Neuron (in vitro differentiated cells): ENCODE measurements at regions not wholly inside any gene's neighbourhood (a gene's known extent, or its start where the extent isn't known, plus 50 kb on each side); places are given as distances from the start of the nearest gene placed in this dataset.
"Not testable (repeated sequence)": the region's sequence is repeated elsewhere in the genome, so short reads cannot be mapped to it uniquely, and the experiment has no call there.

Source experiments
- H2AFZ ChIP-seq: one replicate; pipeline ENCODE4 v1.6.1; 2013; ENCODE audit warnings: low read depth, mild to moderate bottlenecking, inconsistent platforms, low read length, moderate library complexity
- H3K27me3 ChIP-seq: one replicate; pipeline ENCODE4 v1.6.1; 2013; ENCODE audit warnings: low read length; ENCODE audit not compliant: insufficient read depth
- H3K36me3 ChIP-seq: one replicate; pipeline ENCODE4 v1.6.1; 2013; ENCODE audit warnings: low read length; ENCODE audit not compliant: insufficient read depth
- H3K4me1 ChIP-seq: one replicate; pipeline ENCODE4 v1.6.1; 2013; ENCODE audit warnings: low read length; ENCODE audit not compliant: insufficient read depth
- H3K4me3 ChIP-seq: 2 replicates; pipeline ENCODE4 v1.5.1; 2013; ENCODE audit warnings: mild to moderate bottlenecking, low read length, moderate library complexity
- H3K9me3 ChIP-seq: one replicate; pipeline ENCODE4 v1.6.1; 2013; ENCODE audit warnings: low read length

DNA sequence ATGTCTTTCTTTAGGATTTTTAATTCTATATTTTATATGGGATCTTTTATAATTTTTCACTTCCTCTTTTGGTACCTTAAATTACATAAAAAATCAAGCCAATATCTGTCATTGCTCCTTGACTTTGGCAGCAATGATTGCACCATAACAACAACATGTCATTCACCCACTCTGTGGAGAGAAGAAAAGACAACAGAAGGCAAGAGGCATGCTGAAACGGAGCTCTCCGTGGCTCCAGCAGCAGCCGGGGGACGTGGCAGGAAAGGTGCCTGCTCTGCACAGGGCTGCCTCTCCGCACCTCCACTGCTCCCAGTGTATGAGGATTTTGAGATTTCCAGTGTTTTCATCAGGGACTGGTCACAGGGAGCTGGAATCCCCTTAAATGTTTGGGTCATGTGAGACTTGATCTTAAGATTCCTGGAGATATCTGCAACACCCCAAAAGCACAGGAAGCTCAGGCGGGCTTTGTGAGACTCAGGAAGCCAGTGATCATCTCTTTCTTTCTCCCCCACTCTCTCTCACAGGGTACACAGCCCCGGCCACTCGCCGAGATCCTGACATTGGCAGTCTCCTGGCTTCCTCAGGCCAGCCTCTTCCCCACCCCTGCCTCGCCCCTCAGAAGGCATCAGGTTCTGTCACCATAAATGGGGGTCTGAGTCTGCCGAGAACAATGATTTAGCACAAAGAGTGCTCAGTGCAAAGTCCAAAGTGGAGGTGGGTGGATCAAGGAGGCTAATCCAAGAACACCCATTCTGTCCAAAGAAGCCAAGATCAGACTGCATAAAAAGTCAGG lies 74.6 kb downstream of the ACTL7B start:
- no peaks in the 10 kb centered on the region for H3K9me3 ChIP-seq
- no peak overlapping the region for H3K4me3 ChIP-seq
- no peaks in the 10 kb centered on the region for H3K4me1 ChIP-seq
- no peaks in the 10 kb centered on the region for H3K36me3 ChIP-seq
- H2AFZ ChIP-seq, result no peak overlapping the region
- H3K27me3 ChIP-seq, result no peaks in the 10 kb centered on the region

DNA sequence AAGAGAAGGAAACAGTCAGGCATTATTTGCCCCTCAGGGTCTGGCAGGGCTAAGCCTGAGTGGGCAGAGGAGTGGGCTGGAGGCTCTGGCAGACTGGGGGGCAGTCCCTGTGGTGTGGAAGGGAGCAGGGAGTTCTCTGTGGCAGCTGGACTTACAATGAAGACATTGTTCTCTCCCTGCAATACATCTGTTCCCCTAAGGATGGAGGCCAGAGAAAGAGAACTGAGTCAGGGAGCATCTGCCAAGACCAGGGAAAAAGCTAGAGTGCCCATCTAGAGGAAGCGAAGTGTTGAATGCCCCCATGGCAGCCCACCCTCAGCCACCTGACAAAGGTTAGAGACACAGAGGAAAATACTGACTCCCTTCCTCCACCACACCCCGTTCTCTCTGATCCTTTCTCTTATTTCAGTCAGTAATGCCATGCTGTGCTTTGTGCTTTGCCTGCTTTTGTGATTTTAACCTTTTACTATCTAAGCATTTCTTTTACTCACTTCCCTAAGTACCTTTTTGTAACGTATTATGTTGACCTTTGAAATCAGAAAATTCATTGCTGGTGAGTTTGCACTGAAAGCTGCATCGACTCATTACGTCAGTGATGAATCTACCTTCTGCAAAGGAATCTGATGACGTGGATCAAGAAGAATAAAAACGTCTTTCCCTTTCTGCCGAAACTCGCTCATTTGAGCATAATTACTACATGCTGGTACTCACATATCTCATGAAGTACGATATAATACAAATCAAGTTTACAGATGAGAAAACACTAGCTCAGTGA lies 76.0 kb downstream of the ACTL7B start:
- Histone ChIP-seq H3K9me3 (no peaks in the 10 kb centered on the region), H3K27me3 (no peaks in the 10 kb centered on the region), H2AFZ (no peak overlapping the region), H3K4me1 (no peaks in the 10 kb centered on the region), H3K4me3 (no peak overlapping the region), H3K36me3 (no peaks in the 10 kb centered on the region)

DNA sequence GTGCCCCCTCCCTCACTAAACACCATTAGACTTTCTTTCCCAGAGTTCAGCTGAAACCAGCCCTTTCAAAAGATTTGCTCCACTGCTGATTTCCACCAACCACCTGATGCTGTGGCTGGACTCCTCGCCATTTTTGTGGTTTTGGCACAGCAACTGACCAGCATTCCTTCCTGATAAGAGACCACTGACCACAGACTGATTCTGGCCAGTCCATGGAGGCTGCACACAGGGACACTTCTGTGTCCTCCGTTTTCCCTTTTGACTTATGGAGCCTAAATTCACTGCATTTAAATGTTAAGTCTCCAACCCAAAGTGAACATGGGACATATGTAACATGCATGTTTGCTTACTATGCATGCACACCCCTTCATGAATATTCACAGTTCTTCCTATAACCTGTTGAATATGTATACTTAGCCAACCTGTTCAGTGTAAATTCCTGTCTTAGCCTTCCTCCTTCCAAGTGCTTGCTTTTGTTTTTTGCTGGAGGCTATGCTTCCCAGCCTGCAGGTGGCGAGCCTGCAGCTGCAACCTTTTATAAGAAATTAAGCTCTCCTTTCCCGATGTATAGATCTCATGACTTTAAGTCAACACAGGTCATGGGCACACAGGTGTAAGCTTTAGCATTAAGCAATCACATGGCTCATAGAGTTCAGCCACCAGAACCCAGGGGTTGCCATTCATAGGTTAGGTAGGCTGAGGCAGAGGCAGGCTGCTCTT lies 78.7 kb downstream of the ACTL7B start:
- Histone ChIP-seq H3K9me3 (no peaks in the 10 kb centered on the region), H3K4me1 (no peaks in the 10 kb centered on the region), H3K36me3 (no peaks in the 10 kb centered on the region), H3K27me3 (no peaks in the 10 kb centered on the region), H2AFZ (no peak overlapping the region), H3K4me3 (no peak overlapping the region)

DNA sequence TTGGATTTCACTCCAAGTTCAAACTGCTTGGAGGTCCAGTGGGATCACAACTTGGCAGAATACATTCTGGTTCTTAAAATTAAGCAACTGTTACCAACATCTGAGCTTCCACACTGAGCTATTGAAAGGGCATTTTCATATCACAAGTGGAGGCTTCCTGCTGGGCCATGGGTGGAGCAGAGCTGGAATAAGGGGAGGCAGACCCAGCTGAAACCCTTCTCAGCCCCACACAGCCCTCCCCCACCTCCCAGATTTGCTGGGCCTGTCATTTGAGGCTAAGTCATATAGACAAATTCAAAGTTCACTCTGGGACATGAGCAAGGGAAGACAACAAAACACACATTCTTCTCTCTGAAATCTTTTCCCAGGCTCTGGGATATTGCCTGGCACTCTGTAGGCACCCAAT lies 79.9 kb downstream of the ACTL7B start:
- no peaks in the 10 kb centered on the region for H3K27me3 ChIP-seq
- H2AFZ ChIP-seq, result no peak overlapping the region

DNA sequence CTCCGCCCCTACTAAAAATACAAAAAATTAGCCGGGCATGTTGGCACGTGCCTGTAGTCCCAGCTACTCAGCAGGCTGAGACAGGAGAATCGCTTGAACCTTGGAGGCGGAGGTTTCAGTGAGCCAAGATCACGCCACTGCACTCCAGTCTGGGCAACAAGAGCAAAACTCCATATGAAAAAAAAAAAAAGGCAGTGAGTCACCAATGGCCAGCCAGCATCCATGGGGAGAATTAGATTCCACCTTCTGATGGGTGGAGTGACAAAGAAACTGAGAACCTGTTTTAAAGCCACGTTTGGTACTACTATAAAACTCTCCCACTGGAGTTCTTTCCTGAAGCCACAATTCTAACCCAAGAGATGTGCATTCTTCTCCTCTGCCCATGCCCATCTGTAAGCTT lies 81.7 kb downstream of the ACTL7B start:
- H3K4me1 ChIP-seq, H3K36me3 ChIP-seq, H2AFZ ChIP-seq, H3K9me3 ChIP-seq, H3K4me3 ChIP-seq, H3K27me3 ChIP-seq: not testable (repeated sequence)

More for the DNA sequence above, 79.9 kb downstream of the ACTL7B start:
- Histone ChIP-seq H3K4me1 (no peaks in the 10 kb centered on the region), H3K9me3 (no peaks in the 10 kb centered on the region), H3K4me3 (no peak overlapping the region), H3K36me3 (no peaks in the 10 kb centered on the region)

DNA sequence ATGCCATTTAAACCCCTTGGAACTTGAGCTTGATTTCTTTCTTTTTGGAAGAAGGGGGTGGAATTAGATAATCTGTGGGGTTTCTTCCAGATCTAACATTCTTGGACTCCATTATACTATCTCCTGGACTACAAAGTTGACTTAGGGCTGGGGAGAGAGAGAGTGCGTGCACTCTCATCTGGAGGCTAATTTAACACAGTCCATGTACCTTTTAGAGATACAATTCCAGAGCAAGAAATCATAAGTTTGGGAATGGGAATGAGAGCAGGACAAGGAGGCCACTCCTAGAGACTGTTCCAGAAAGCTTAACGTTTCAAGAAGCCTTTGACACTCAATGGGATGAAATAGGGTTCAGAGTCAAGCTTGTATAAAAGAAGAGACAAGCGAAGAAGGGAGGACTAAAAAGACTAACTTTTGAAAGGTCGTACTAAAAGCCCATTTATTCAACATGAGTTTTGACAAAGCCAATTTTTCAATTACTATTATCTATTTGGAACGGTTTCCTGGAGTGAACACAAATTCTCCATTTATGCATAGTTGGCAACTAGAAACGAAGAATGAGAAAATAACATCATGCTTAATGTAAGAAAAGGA lies 83.4 kb downstream of the ACTL7B start:
- Histone ChIP-seq H3K4me3 (no peak overlapping the region), H3K27me3 (no peaks in the 10 kb centered on the region), H3K4me1 (no peaks in the 10 kb centered on the region), H2AFZ (no peak overlapping the region), H3K36me3 (no peaks in the 10 kb centered on the region), H3K9me3 (no peaks in the 10 kb centered on the region)

DNA sequence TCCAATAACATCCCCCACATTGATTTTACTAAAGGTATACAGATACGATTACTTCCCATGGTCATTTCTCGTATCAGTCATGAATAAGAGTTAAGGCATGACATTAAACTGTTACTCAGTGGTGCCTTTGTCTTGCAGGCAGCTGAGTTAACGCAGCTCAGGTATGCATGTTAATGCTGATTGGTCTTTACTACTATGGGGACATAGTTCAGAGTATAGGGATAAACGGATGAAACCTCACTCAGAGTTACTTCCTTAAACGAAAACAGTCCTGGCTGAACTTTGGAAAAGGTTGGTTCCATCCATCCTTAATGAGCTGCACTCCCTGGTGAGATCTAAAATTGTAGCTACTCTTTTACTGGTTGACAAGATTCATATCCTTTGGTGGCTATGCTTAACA lies 87.0 kb downstream of the ACTL7B start:
- Histone ChIP-seq H3K4me1 (no peaks in the 10 kb centered on the region), H2AFZ (no peak overlapping the region), H3K9me3 (no peaks in the 10 kb centered on the region), H3K4me3 (no peak overlapping the region), H3K27me3 (no peaks in the 10 kb centered on the region), H3K36me3 (no peaks in the 10 kb centered on the region)

DNA sequence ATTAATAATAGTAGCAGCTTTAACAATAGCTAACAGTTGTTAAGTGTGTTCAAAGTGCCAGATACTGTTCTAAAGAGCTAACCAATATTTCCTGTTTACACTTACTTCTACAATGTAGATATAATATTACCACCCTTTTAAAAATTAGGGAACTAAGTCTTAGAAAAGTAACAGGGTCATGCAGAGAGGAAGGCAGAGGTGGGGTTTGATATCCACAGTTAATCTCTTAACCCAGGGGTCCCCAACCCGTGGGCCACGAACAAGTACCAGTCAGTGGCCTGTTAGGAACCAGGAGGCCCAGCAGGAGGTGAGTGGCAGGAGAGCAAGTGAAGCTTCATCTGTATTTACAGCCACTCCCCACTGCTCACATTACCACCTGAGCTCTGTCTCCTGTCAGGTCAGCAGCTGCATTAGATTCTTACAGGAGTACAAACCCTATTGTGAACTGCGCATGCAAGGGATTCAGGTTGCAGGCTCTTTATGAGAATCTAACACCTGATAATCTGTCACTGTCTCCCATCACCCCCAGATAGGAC lies 89.1 kb downstream of the ACTL7B start:
- H2AFZ ChIP-seq, result no peak overlapping the region
- H3K4me3 ChIP-seq, result no peak overlapping the region
- no peaks in the 10 kb centered on the region for H3K9me3 ChIP-seq
- H3K27me3 ChIP-seq, result no peaks in the 10 kb centered on the region
- H3K4me1 ChIP-seq, result no peaks in the 10 kb centered on the region
- no peaks in the 10 kb centered on the region for H3K36me3 ChIP-seq

DNA sequence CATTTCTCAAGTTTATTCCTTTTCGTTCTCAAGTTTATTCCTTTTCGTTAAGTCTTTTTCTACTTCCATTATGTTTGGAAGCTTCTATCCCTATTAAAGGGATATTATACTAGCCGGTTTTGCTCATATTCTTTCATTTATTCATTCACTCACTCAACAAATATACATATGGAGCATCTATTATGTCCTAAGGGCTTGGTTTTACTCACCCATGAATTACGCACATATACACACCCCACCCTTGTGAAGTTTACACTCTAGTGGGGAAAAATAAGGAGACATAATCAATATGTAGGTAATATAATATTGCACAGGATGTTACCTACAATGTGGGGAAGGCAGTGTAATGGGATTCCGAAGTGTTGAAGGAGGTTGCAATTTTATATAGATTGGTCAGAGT lies 90.5 kb downstream of the ACTL7B start:
- Histone ChIP-seq H2AFZ (no peak overlapping the region), H3K4me3 (no peak overlapping the region), H3K9me3 (no peaks in the 10 kb centered on the region), H3K4me1 (no peaks in the 10 kb centered on the region), H3K27me3 (no peaks in the 10 kb centered on the region), H3K36me3 (no peaks in the 10 kb centered on the region)

DNA sequence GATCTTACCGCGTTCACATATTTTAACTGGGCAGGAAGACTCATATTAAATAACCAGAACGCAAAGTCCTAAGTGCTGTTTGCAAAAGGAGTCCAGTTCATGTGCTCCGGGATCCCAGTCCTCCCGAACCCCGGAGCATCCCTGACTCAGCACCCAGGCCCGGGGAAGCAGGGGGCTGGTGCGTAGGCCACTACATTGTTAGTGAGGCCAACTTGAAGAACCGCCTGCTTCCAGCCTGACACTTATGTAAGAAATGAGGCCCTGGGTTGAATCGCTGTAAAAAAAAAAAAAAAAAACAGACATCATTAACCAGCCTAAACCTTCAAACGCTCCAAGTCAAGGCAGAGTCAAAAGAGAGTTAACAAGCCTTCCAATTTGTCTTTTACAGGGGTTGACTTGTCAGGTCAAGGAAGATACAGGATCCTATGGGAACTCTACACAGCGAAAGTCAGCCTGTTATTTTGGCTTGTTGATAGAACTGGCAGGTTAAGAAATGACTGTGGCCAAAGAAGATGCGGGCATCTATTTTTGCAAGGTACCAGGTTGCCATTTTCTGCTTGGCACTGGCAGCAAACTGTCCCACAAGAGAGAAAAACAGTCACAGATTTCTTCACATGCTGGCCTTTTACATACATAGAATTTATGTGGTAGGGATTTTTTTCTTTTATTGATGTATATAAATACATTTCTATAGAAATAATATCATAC lies 93.3 kb downstream of the ACTL7B start:
- Histone ChIP-seq H2AFZ (no peak overlapping the region), H3K36me3 (no peaks in the 10 kb centered on the region), H3K4me1 (no peaks in the 10 kb centered on the region), H3K9me3 (no peaks in the 10 kb centered on the region), H3K27me3 (no peaks in the 10 kb centered on the region), H3K4me3 (no peak overlapping the region)

DNA sequence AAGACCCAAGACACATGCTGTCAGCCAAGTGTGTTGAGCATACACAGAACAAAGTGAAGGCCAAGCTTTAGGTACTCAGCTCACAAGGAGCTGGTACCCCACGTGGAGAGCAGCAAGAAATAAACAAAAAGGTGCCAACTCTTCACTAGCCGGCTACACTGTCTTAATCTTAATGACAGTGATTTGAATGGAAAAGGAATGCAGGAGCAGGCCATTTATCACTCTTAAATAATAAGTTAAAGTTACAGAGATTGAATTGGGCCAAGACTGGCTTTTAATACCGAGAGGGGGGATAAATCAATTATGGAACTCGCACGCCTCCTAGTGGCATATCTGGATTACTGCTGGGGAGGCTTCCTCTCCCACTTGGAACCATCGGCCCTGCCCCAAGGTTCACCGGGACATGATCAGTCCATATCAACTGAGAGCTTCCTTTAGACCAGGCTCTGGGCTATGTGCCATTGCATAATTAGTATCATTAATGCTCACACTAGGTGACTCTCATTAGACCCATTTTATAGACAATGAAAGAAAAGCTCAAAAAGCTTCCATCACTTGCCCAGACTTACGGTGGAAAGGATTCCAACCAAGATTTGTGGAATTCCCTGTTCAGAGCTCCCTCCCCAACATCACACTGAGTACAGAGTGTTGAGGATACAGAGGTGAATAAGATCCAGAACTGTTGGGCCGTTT lies 94.0 kb downstream of the ACTL7B start:
- no peak overlapping the region for H2AFZ ChIP-seq
- H3K4me1 ChIP-seq, result no peaks in the 10 kb centered on the region
- H3K36me3 ChIP-seq, result no peaks in the 10 kb centered on the region
- H3K9me3 ChIP-seq, result no peaks in the 10 kb centered on the region
- no peaks in the 10 kb centered on the region for H3K27me3 ChIP-seq
- H3K4me3 ChIP-seq, result no peak overlapping the region

DNA sequence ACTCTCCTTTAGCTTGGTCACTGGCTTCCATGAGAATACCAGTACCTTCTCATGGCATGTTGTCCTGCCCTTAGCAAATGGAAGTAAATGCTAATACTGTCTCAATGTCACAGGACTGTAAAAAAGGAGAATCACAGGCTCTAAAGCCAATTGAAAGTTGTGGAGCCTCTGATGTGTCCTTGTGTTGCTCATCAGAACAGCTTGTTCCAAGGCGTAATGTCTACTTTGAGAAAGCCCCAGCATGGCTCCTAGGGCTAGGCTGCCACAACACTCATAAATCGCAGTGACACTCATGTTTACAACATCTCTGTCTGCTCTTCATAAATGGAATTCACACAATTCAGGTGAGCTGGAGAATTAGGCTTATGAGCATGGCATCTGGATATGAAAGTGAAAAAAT lies 94.9 kb downstream of the ACTL7B start:
- H3K4me3 ChIP-seq, result no peak overlapping the region
- H3K27me3 ChIP-seq, result no peaks in the 10 kb centered on the region
- H2AFZ ChIP-seq, result no peak overlapping the region
- no peaks in the 10 kb centered on the region for H3K4me1 ChIP-seq
- no peaks in the 10 kb centered on the region for H3K36me3 ChIP-seq
- no peaks in the 10 kb centered on the region for H3K9me3 ChIP-seq
